ENCODE measurements at regions not wholly inside any gene's neighbourhood (a gene's known extent, or its start where the extent isn't known, plus 50 kb on each side); places are given as distances from the start of the nearest gene placed in this dataset.
A peak's percentile ranks its signal among the peaks of the same experiment; 100 is the strongest.

DNA sequence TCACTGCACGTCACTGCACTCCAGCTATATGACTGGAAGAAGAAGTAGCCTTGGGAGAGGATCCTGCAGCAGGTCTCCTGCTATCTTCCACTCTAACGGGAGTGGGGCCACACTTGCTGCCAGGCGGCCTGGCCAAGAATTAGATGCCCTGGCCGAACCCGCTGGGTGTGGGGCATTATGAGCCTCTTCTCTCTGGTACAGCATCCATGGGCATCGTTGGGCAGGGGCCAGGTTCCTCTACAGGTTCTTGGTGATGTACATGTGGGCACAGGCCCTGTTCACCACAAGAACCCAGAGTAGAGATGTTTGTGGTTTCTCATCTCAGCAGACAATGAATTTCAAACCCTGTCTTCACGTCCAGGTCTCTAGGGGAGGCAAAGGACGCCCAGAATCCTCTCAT, 370.5 kb downstream of the NPHP4 start:
- H3K4me3 ChIP-seq = no peak overlapping the region
- intact Hi-C loops (cut with DNase I) = loop anchor here in 1 of 10 donors (5.0 kb wide), 1 partner anchor 1709 kb away; no protein-coding TSS in a partner anchor
- no peak for DNase-seq
- TF ChIP-seq, protein P1, sequence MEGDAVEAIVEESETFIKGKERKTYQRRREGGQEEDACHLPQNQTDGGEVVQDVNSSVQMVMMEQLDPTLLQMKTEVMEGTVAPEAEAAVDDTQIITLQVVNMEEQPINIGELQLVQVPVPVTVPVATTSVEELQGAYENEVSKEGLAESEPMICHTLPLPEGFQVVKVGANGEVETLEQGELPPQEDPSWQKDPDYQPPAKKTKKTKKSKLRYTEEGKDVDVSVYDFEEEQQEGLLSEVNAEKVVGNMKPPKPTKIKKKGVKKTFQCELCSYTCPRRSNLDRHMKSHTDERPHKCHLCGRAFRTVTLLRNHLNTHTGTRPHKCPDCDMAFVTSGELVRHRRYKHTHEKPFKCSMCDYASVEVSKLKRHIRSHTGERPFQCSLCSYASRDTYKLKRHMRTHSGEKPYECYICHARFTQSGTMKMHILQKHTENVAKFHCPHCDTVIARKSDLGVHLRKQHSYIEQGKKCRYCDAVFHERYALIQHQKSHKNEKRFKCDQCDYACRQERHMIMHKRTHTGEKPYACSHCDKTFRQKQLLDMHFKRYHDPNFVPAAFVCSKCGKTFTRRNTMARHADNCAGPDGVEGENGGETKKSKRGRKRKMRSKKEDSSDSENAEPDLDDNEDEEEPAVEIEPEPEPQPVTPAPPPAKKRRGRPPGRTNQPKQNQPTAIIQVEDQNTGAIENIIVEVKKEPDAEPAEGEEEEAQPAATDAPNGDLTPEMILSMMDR (IDR thresholded peaks at IDR 0.05) = no peak
- no peak for TF ChIP-seq POLR2A (IDR thresholded peaks at IDR 0.05)
- H3K4me1 ChIP-seq = no peaks in the 10 kb centered on the region
- H3K27ac ChIP-seq = no peak overlapping the region
- no peaks in the 10 kb centered on the region for H3K36me3 ChIP-seq
- ATAC-seq = no peak
- H3K9me3 ChIP-seq = no peaks in the 10 kb centered on the region
- 74 to 80% (median 79%) methylated on average over 8 of the region's 8 CpGs for WGBS, 4 donors
- peaks cover 0 to 32% (median under 1%) of the 10 kb centered on the region in 9 donors for H3K27me3 ChIP-seq

DNA sequence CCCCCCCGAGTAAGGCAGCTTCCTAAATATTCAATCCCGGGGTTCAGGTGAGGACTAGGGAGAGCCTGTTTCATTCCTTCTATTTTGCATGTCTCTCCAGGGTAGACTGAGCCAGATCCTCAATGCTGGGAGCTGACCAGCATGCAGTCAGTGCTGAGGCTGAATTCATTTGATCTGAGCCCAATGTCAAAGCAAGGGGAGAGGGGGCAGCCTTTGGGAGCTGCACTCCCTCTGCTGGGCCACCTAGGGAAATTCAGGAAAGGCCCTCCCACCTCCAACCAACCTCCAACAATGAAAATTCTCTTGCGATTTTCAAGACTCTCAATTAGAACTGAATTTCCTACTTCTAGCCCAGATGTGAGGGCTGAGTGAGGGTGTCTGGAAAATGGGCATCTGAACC, 371.2 kb downstream of the NPHP4 start:
- TF ChIP-seq, protein P1 (IDR thresholded peaks at IDR 0.05) = peak in 8 of 12 donors; percentile 7 to 44 (median 30)
- TF ChIP-seq POLR2A (IDR thresholded peaks at IDR 0.05) = no peak
- ATAC-seq = peak in 1 of 4 donors; percentile 32
- WGBS, 4 donors = 14 to 38% (median 26%) methylated on average over 3 of the region's 3 CpGs
- H3K4me1 ChIP-seq = no peaks in the 10 kb centered on the region
- no peak overlapping the region for H3K27ac ChIP-seq
- H3K4me3 ChIP-seq = no peak overlapping the region
- no peaks in the 10 kb centered on the region for H3K9me3 ChIP-seq
- H3K36me3 ChIP-seq = no peaks in the 10 kb centered on the region
- intact Hi-C loops (cut with DNase I) = loop anchor here in 1 of 10 donors (5.0 kb wide), 1 partner anchor 1709 kb away; no protein-coding TSS in a partner anchor
- H3K27me3 ChIP-seq = peaks cover 0 to 39% (median 2%) of the 10 kb centered on the region in 9 donors
- no peak for DNase-seq

DNA sequence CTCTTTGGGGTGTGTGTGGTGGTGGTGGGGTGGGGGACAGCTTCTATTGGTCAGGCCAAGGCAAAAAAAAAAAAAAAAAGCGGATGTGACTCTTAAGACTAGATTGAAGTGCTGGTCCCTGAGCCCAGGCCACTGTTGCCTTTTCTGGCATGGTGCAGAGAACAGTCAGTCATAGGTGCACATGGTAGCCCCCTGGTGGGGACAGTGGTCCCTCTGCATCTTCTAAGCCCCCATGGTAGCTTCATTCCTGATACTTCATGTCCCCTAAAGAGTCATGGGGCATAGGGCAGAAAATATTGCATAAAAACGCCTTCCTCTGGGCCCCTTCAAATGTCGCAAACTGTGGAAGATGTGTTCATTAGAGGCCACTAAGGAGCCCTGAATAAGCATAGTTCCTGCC, 371.8 kb downstream of the NPHP4 start:
- TF ChIP-seq, protein P1 (IDR thresholded peaks at IDR 0.05) = no peak
- TF ChIP-seq POLR2A (IDR thresholded peaks at IDR 0.05) = no peak
- Histone ChIP-seq H3K27me3 (peaks cover 0 to 45% (median 5%) of the 10 kb centered on the region in 9 donors), H3K27ac (no peak overlapping the region), H3K36me3 (no peaks in the 10 kb centered on the region), H3K4me3 (no peak overlapping the region), H3K4me1 (no peaks in the 10 kb centered on the region), H3K9me3 (no peaks in the 10 kb centered on the region)
- intact Hi-C loops (cut with DNase I) = loop anchor here in 1 of 10 donors (5.0 kb wide), 1 partner anchor 1708 kb away; no protein-coding TSS in a partner anchor
- ATAC-seq = no peak
- WGBS, 4 donors = 60 to 84% (median 82%) methylated on average over 3 of the region's 3 CpGs
- DNase-seq = no peak

DNA sequence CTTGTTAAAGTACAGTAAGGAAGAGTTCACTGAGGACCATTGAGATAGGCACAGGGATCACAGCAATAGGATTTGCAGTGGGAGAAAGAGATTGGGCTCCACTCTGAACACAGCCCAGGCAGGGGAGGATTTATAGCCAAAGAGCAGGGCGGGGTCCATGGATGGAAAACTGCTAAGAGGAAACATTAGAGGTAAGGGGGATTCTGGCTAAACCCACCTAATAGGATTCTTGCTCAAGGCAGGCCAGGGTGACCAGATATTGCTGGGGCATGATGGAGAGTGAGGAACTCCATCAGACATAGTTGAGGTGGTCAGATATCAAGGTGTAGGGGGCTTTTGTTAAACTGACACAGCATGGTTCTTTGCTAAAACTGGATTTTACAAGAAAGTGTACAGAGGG, 372.8 kb downstream of the NPHP4 start:
- H3K4me1 ChIP-seq = no peaks in the 10 kb centered on the region
- H3K27me3 ChIP-seq = peaks cover 0 to 54% (median 11%) of the 10 kb centered on the region in 9 donors
- H3K9me3 ChIP-seq = no peaks in the 10 kb centered on the region
- no peak for ATAC-seq
- no peak for DNase-seq
- H3K4me3 ChIP-seq = no peak overlapping the region
- WGBS, 4 donors = 81 to 93% (median 87%) methylated on average over 1 of the region's 1 CpG
- no peaks in the 10 kb centered on the region for H3K36me3 ChIP-seq
- no peak overlapping the region for H3K27ac ChIP-seq
- TF ChIP-seq, protein P1 (IDR thresholded peaks at IDR 0.05) = no peak
- no peak for TF ChIP-seq POLR2A (IDR thresholded peaks at IDR 0.05)
- intact Hi-C loops (cut with DNase I) = no loop called here

Data from heart left ventricle (tissue), 16 donors.